GM18511 (cell line): ENCODE measurements at regions not wholly inside any gene's neighbourhood (a gene's known extent, or its start where the extent isn't known, plus 50 kb on each side); places are given as distances from the start of the nearest gene placed in this dataset.
"Not testable (repeated sequence)": the region's sequence is repeated elsewhere in the genome, so short reads cannot be mapped to it uniquely, and the experiment has no call there.

Source experiments
- ATAC-seq: cut with Tn5 transposase; IDR thresholded peaks from one replicate; pipeline ENCODE4 v1.9.1; 2021; ENCODE audit warnings: mild to moderate bottlenecking, moderate library complexity; ENCODE audit not compliant: unreplicated experiment

DNA sequence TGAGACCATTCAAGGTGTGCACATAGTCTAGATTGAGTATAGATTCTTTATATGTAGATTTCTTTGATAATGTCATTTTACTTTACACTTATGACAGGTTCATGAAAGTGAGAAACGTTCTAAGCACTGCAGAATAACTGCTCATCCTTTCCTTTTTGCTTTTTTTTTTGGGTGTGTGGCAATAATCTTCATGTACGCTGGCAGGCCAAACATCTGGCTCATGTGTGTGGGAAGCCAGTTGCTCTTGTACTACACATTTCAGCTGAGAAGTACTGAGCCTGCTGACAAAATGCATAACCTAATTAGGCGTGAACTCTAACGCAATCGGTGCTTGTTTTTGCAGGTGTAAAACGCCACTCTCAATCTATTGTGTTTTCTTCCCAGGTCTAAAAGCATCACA lies 350.8 kb upstream of the KAZN start:
- ATAC-seq, result no peak

DNA sequence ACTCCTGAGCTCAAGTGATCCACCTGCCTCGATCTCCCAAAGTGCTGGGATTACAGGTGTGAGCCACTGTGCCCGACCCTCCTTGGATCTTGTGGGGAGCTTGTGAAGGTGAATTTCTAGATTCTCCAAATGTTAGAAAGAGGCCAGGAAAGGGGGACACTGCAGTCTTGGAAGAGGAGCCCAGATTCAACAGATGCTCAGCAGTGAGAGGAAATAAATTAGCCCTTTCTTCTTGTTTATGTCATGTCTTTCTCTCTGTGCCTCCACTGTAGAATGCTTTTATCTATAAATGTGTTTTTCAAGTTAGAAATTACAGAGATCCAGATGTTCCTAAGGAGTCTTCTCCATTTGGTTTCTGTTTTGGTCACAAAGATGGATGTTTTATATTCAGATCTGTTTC lies 346.6 kb upstream of the KAZN start:
- no peak for ATAC-seq

- no peak for ATAC-seq
These were observed 344.8 kb upstream of the KAZN start for GRCh38 chr1:14253676-14254075.

GRCh38 chr1:14254251-14254650 lies 344.2 kb upstream of the KAZN start:
- ATAC-seq, result no peak

DNA sequence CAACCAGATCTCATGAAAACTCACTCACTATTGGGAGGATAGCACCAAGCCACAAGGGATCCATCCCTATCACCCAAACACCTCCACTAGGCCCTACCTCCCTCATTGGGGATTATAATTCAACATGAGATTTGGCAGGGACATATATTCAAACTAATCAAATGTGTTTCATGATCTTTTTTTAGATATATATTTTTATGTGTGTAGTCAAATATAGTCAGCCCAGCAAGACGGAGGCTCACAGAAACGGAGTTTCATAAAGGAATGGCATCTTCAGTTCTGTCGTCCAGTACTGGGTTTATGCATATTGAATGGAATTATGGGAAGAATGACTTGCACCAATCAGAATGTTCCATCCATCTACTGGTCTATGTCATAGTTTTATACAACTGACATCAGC lies 343.3 kb upstream of the KAZN start:
- no peak for ATAC-seq

GRCh38 chr1:14255711-14256110 lies 342.8 kb upstream of the KAZN start:
- ATAC-seq, result no peak

GRCh38 chr1:14259191-14259757 lies 339.2 kb upstream of the KAZN start:
- ATAC-seq, result no peak

- no peak for ATAC-seq
These were observed 338.0 kb upstream of the KAZN start for GRCh38 chr1:14260480-14260879.

DNA sequence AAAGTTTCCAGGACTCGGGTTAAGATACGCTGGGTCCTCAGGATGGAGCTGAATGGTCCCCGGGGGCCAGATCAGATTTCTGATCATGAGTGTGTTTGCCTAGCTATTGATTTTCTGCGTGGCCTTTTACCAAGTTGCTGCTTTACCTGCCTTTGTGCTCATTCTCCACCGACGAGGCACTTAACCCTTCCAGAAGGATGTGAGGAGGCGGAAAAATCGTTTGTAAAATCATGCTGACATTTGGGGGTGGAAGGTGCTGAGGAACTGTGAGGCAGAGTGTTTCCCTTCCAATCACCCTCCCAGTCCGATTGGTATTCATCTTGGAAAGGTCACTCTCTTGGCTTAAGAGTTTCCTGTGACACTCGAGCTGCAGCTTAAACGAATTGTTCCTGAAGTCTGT lies 337.1 kb upstream of the KAZN start:
- ATAC-seq, result no peak

- no peak for ATAC-seq
These were observed 335.8 kb upstream of the KAZN start for GRCh38 chr1:14262637-14263036.

DNA sequence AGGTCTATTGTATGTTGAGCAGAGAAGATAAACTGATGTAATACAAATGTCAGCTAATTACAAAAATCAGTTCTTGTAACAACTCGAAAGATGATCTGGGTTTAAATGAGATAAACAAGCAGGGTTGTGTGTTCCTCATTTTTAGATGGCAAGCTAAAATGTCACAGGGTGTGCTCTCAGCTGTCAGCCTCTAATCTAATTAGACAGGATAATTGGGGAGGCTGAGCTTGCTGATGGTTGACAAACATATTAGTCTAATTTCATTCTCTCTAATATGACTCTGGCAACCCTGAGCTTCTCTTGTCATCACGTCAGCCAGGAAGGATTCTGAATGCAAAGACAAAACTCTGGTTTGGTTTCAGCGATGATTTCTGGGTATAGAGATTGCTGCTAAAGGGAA lies 335.3 kb upstream of the KAZN start:
- ATAC-seq, result no peak

DNA sequence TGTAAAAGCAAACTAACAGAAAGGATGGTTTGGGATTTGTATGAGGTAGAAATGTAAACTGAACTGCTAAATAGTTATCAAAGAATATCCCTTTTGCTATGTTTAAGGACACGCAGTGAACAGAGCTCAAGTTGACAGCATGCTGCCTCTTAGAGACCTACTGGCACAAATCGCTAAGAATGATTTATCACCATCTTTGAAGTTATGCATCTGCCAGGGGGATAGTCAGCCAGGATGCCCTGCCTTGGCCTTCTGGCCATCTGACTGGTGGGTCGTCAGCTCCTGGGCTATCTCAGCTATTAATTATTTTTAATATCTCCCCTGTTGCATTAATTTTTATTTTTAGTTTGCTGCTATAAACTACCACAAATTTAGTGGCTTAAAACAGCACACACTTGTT lies 334.8 kb upstream of the KAZN start:
- no peak for ATAC-seq

- ATAC-seq, result no peak
These were observed 333.0 kb upstream of the KAZN start for GRCh38 chr1:14265495-14265894.

GRCh38 chr1:14267991-14268390 lies 330.5 kb upstream of the KAZN start:
- no peak for ATAC-seq

GRCh38 chr1:14270821-14271220 lies 327.7 kb upstream of the KAZN start:
- no peak for ATAC-seq

GRCh38 chr1:14273811-14274210 lies 324.7 kb upstream of the KAZN start:
- ATAC-seq, result no peak

- not testable (repeated sequence) for ATAC-seq
These were observed 318.6 kb upstream of the KAZN start for GRCh38 chr1:14279891-14280290.

GRCh38 chr1:14280909-14281308 lies 317.6 kb upstream of the KAZN start:
- ATAC-seq, result no peak

DNA sequence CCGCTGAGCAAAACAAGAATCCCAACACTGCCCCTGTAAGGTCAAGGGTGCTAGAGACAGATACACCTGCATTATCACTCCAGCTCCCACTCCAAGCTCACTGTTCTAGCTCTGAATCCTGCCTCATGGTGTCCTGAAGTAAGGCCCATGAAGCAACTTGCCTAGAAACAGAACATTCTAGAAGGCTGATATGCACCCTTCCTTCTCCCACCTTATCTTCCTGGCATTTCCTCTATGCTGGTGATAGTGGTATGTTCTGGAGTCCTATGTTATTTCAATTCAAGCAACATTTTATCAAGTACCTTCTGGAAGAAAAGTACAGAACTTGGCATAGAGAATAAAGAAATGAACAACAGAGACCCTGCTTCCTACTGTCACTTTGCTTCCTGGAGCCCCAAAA lies 317.1 kb upstream of the KAZN start:
- no peak for ATAC-seq

- ATAC-seq, result no peak
These were observed 315.8 kb upstream of the KAZN start for GRCh38 chr1:14282707-14283106.

DNA sequence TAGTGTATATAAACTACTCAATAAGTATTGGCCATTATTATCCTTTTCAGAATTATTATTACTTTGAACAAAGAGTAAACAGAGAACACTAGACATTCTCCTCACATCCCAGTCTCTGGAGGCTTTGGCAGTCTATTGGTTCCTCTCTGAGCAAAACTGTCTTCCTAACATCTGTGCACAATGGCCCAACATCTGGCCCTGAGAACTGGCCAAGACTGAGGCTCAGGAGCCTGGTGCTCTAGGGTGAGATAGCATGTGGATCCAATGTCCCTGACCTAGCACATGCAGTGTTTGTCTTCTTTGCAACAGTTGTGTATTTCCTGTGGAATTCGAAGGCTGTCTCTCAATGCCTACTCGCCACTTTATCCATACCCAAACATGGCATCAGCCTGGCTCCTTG lies 313.2 kb upstream of the KAZN start:
- ATAC-seq, result no peak

GRCh38 chr1:14291182-14291581 lies 307.3 kb upstream of the KAZN start:
- ATAC-seq, result not testable (repeated sequence)

DNA sequence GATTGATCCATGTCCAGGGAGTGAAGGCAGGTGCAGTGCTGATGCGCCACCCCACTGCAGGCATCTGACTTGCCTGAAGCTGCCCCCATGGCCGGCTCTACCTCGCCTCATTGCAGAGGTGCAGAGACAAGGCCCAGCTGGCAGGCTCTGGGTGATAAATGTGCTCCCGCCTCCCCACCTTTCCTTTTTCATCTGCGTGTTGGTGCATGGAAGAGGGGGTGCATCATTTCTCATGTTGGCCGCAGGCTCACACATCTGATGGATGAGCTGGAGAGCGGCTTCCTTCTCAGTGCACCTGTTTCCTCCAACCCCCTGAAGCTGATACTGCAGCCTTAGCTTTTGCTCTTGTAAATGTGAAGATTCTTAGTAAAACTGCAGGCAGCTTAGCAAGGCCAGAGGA lies 306.0 kb upstream of the KAZN start:
- ATAC-seq, result no peak

DNA sequence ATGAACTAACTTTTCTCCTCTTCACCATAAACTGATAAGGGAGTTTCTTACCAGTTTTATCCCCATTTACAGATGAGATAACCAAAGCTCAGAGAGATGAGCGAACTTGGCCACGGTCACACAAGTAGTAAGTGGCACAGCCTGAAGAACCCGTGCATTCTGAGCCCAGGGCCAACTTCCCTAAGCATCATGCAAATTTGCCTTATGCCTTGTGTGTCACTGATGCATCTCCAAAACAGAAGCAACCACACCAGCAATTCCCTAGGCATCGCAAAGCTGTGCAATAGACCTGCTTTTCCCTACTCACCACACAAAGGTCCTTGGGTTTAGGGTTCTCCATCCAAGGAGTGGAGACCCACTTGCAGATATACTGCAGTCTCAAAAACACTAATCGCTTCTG lies 304.5 kb upstream of the KAZN start:
- ATAC-seq, result no peak
